ENCODE measurements at regions not wholly inside any gene's neighbourhood (a gene's known extent, or its start where the extent isn't known, plus 50 kb on each side); places are given as distances from the start of the nearest gene placed in this dataset.

GRCh38 chr5:43903129-43903528 is 300.1 kb downstream of the NNT start:
- TF ChIP-seq CTCF (IDR thresholded peaks at IDR 0.05; ENCODE audit: insufficient read depth, low read length), result no peak
- no peak for DNase-seq (ENCODE audit: low read depth)
- H3K4me3 ChIP-seq (ENCODE audit: low read depth, low read length), result no peak overlapping the region

GRCh38 chr5:43900974-43901373 is 298.0 kb downstream of the NNT start:
- TF ChIP-seq CTCF (IDR thresholded peaks at IDR 0.05; ENCODE audit: insufficient read depth, low read length), result no peak
- no peak overlapping the region for H3K4me3 ChIP-seq (ENCODE audit: low read depth, low read length)
- DNase-seq (ENCODE audit: low read depth), result no peak

GRCh38 chr5:43895876-43896275 is 292.9 kb downstream of the NNT start:
- no peak for DNase-seq (ENCODE audit: low read depth)
- no peak for TF ChIP-seq CTCF (IDR thresholded peaks at IDR 0.05; ENCODE audit: insufficient read depth, low read length)
- no peak overlapping the region for H3K4me3 ChIP-seq (ENCODE audit: low read depth, low read length)

- no peak for DNase-seq (ENCODE audit: low read depth)
- no peak overlapping the region for H3K4me3 ChIP-seq (ENCODE audit: low read depth, low read length)
- TF ChIP-seq CTCF (IDR thresholded peaks at IDR 0.05; ENCODE audit: insufficient read depth, low read length), result no peak
Measured at GRCh38 chr5:43893951-43894684, 291.1 kb downstream of the NNT start.

GRCh38 chr5:43891112-43891511 is 288.1 kb downstream of the NNT start:
- H3K4me3 ChIP-seq (ENCODE audit: low read depth, low read length), result no peak overlapping the region
- DNase-seq (ENCODE audit: low read depth), result peak; percentile 25
- no peak for TF ChIP-seq CTCF (IDR thresholded peaks at IDR 0.05; ENCODE audit: insufficient read depth, low read length)

GRCh38 chr5:43889233-43889632 is 286.3 kb downstream of the NNT start:
- TF ChIP-seq CTCF (IDR thresholded peaks at IDR 0.05; ENCODE audit: insufficient read depth, low read length), result no peak
- peak; percentile 90 for DNase-seq (ENCODE audit: low read depth)
- H3K4me3 ChIP-seq (ENCODE audit: low read depth, low read length), result no peak overlapping the region

GRCh38 chr5:43875741-43876140 is 272.8 kb downstream of the NNT start:
- H3K4me3 ChIP-seq (ENCODE audit: low read depth, low read length), result no peak overlapping the region
- TF ChIP-seq CTCF (IDR thresholded peaks at IDR 0.05; ENCODE audit: insufficient read depth, low read length), result no peak
- no peak for DNase-seq (ENCODE audit: low read depth)
